HepG2 (cell line): ENCODE measurements at regions not wholly inside any gene's neighbourhood (a gene's known extent, or its start where the extent isn't known, plus 50 kb on each side); places are given as distances from the start of the nearest gene placed in this dataset.

Experiments used
- ATAC-seq: fragments of 200-7000 bp; cut with Tn5 transposase; 3 replicates; pipeline ENCODE4 v1.9.1; 2020; ENCODE audit warnings: mild to moderate bottlenecking, moderate library complexity
- BruUV-seq: library from RNA; stranded (reverse); fragments of 400-500 nt; replicated peaks from 2 replicates; lab custom pipeline; 2021; lab: Mats Ljungman, UMichigan
- CTCF ChIA-PET: fragments of 300-600 bp; formaldehyde crosslinking; extraction: SDS; loops from one replicate; lab custom pipeline; 2021; ENCODE audit warnings: low total read pairs, inconsistent platforms, low intra/inter-chr PET ratio; lab: Yijun Ruan, JAX
- POLR2A ChIA-PET: fragments of 350-600 bp; sonication (Branson Sonifier 250); formaldehyde crosslinking; loops from one replicate; lab custom pipeline; 2020; ENCODE audit warnings: antibody characterized with exemption, inconsistent platforms; lab: Yijun Ruan, JAX
- DNase-seq: peaks from one replicate; pipeline ENCODE4 v3.0.0-alpha.2; 2015; ENCODE audit warnings: low spot score
- FAIRE-seq: peaks from 3 replicates; lab custom pipeline; 2011; peaks lifted over from hg19 to GRCh38; lab: Jason Lieb, UNC
- H2AFZ ChIP-seq: one replicate; pipeline ENCODE4 v1.6.1; 2011; ENCODE audit warnings: low read length, inconsistent platforms
- H3K27ac ChIP-seq: fragments of 300-600 bp; 3 replicates; pipeline ENCODE4 v1.8.0; 2011; ENCODE audit warnings: mixed run types, mild to moderate bottlenecking, mixed read lengths, low read length, inconsistent platforms; ENCODE audit not compliant: insufficient read depth; ENCODE audit errors: extremely low read length
- H3K27me3 ChIP-seq, 2 experiments: fragments of 200-600 bp in 1 of 2; 2 replicates in 1 of 2; 3 replicates in 1 of 2; pipeline versions ENCODE4 v1.6.0 to v1.8.0; 2011; ENCODE audit warnings: low read length in 2 of 2, mild to moderate bottlenecking in 2 of 2, moderate library complexity in 2 of 2, inconsistent platforms in 1 of 2; ENCODE audit not compliant: insufficient read depth in 2 of 2, control insufficient read depth in 1 of 2
- H3K36me3 ChIP-seq, 2 experiments: fragments of 200-600 bp in 1 of 2; replicated peaks in 1 of 2; 2 replicates in 1 of 2; 3 replicates in 1 of 2; pipeline versions ENCODE4 v1.5.1 to v1.8.0; 2011; ENCODE audit warnings: low read length in 2 of 2, inconsistent platforms in 1 of 2; ENCODE audit not compliant: insufficient read depth in 2 of 2, control insufficient read depth in 1 of 2
- H3K4me1 ChIP-seq: 2 replicates; pipeline ENCODE4 v1.5.1; 2012; ENCODE audit warnings: low read length, inconsistent platforms; ENCODE audit not compliant: insufficient read depth
- H3K4me2 ChIP-seq: 2 replicates; pipeline ENCODE4 v1.6.0; 2011; ENCODE audit warnings: low read depth, low read length, inconsistent platforms
- H3K4me3 ChIP-seq, 3 experiments: fragments of 200-600 bp in 1 of 3; sonication (generic), shearing (Covaris generic) in 1 of 3; replicated peaks in 1 of 3; 2 replicates each; pipeline ENCODE4 v1.5.1; 2011 to 2016; ENCODE audit warnings: low read length in 3 of 3, inconsistent platforms in 2 of 3, low read depth in 2 of 3, mild to moderate bottlenecking in 2 of 3, control low read depth in 1 of 3, mixed read lengths in 1 of 3; ENCODE audit not compliant: insufficient read depth in 1 of 3
- H3K79me2 ChIP-seq: one replicate; pipeline ENCODE4 v1.6.1; 2011; ENCODE audit warnings: low read length, inconsistent platforms; ENCODE audit not compliant: insufficient read depth
- H3K9ac ChIP-seq: 2 replicates; pipeline ENCODE4 v1.6.0; 2011; ENCODE audit warnings: mild to moderate bottlenecking, low read depth, low read length, inconsistent platforms; ENCODE audit not compliant: insufficient read depth
- H3K9me3 ChIP-seq: 2 replicates; pipeline ENCODE4 v1.5.1; 2012; ENCODE audit warnings: mild to moderate bottlenecking, low read length
- H4K20me1 ChIP-seq: 2 replicates; pipeline ENCODE4 v1.6.0; 2011; ENCODE audit warnings: inconsistent platforms, mild to moderate bottlenecking, low read length, moderate library complexity; ENCODE audit not compliant: insufficient read depth
- IKZF5 ChIP-seq: IDR thresholded peaks from 2 replicates; pipeline ENCODE4 v1.6.1; 2018; ENCODE audit warnings: missing genetic modification reagents, mild to moderate bottlenecking, missing compliant biosample characterization
- MEIS1 ChIP-seq: sonication (generic); formaldehyde crosslinking; IDR thresholded peaks from 2 replicates; pipeline ENCODE4 v1.9.0; 2021; ENCODE audit warnings: mild to moderate bottlenecking, missing genetic modification reagents, moderate library complexity, borderline replicate concordance
- MXD3 ChIP-seq: IDR thresholded peaks from 2 replicates; pipeline ENCODE4 v1.6.1; 2016; ENCODE audit warnings: mild to moderate bottlenecking, missing biosample characterization, missing genetic modification reagents
- MXI1 ChIP-seq: IDR thresholded peaks from 3 replicates; pipeline ENCODE4 v1.6.1; 2012; ENCODE audit warnings: low read depth, low read length, inconsistent platforms, borderline replicate concordance
- PRDM10 ChIP-seq: sonication (generic); formaldehyde crosslinking; IDR thresholded peaks from 2 replicates; pipeline ENCODE4 v1.4.0; 2020; ENCODE audit warnings: low read depth, missing genetic modification reagents
- ZBTB25 ChIP-seq: IDR thresholded peaks from 2 replicates; pipeline ENCODE4 v1.6.1; 2018; ENCODE audit warnings: missing genetic modification reagents
- WGBS: methylation state at CpG from one replicate; pipeline ENCODE4 v1.1.6; 2017; ENCODE audit warnings: low lambda C conversion rate; 5-methylcytosine and 5-hydroxymethylcytosine counted together
- in situ Hi-C: cut with HindIII; loops from 2 replicates; pipeline ENCODE4 v1.10.0; 2017; ENCODE audit warnings: low pct_unique_long_range_greater_than_20kb; ENCODE audit not compliant: extremely low pct_ligation_motif_present
- intact Hi-C: fragments of 100-400 bp; cut with micrococcal nuclease; formaldehyde crosslinking; loops from one replicate; pipeline ENCODE4 v1.10.0; 2022; ENCODE audit not compliant: unreplicated experiment
- TF ChIP-seq, protein P1 (sequence below): sonication (generic); formaldehyde crosslinking; IDR thresholded peaks from 2 replicates; pipeline ENCODE4 v1.4.0; 2020; ENCODE audit warnings: missing genetic modification reagents, borderline replicate concordance

GRCh38 chr2:138997346-138997745, 217.2 kb upstream of the NXPH2 start:
- whole genome bisulfite sequencing = 0% methylated on average over 2 of the region's 2 CpGs
- in situ Hi-C loops = no loop called here

GRCh38 chr2:138994502-138994901, 214.3 kb upstream of the NXPH2 start:
- Histone ChIP-seq H3K79me2 (no peaks in the 10 kb centered on the region), H2AFZ (no peak overlapping the region), H3K36me3 (no peaks in the 10 kb centered on the region), H3K9me3 (no peaks in the 10 kb centered on the region), H3K4me1 (no peaks in the 10 kb centered on the region), H3K9ac (no peak overlapping the region), H3K4me2 (no peak overlapping the region), H4K20me1 (no peaks in the 10 kb centered on the region), H3K4me3 (no peak overlapping the region), H3K27ac (no peak overlapping the region), H3K27me3 (no peaks in the 10 kb centered on the region)
- ChIA-PET CTCF (no interaction called here), POLR2A (no interaction called here)
- in situ Hi-C loops (no loop called here), intact Hi-C loops (no loop called here)
- DNase-seq = no peak
- WGBS = 0% methylated on average over 1 of the region's 1 CpG
- no peak for FAIRE-seq
- no TSS peak for BruUV-seq
- ATAC-seq = no peak
- no peak for TF ChIP-seq MEIS1 (CRISPR knock-in tag)
- TF ChIP-seq PRDM10 (CRISPR knock-in tag) = no peak
- TF ChIP-seq MXD3 = no peak
- TF ChIP-seq, protein P1, sequence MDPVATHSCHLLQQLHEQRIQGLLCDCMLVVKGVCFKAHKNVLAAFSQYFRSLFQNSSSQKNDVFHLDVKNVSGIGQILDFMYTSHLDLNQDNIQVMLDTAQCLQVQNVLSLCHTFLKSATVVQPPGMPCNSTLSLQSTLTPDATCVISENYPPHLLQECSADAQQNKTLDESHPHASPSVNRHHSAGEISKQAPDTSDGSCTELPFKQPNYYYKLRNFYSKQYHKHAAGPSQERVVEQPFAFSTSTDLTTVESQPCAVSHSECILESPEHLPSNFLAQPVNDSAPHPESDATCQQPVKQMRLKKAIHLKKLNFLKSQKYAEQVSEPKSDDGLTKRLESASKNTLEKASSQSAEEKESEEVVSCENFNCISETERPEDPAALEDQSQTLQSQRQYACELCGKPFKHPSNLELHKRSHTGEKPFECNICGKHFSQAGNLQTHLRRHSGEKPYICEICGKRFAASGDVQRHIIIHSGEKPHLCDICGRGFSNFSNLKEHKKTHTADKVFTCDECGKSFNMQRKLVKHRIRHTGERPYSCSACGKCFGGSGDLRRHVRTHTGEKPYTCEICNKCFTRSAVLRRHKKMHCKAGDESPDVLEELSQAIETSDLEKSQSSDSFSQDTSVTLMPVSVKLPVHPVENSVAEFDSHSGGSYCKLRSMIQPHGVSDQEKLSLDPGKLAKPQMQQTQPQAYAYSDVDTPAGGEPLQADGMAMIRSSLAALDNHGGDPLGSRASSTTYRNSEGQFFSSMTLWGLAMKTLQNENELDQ (CRISPR knock-in tag) = no peak
- no peak for TF ChIP-seq ZBTB25 (CRISPR knock-in tag)

More at GRCh38 chr2:138997346-138997745, 217.2 kb upstream of the NXPH2 start:
- no peak for FAIRE-seq
- intact Hi-C loops = no loop called here
- Histone ChIP-seq H3K9ac (no peak overlapping the region), H3K79me2 (no peaks in the 10 kb centered on the region), H3K4me2 (no peak overlapping the region), H3K27ac (no peak overlapping the region), H3K9me3 (no peaks in the 10 kb centered on the region), H4K20me1 (no peaks in the 10 kb centered on the region), H3K4me1 (no peaks in the 10 kb centered on the region), H3K4me3 (no peak overlapping the region), H3K27me3 (no peaks in the 10 kb centered on the region), H2AFZ (no peak overlapping the region), H3K36me3 (no peaks in the 10 kb centered on the region)
- no peak for ATAC-seq
- ChIA-PET CTCF (no interaction called here), POLR2A (no interaction called here)
- DNase-seq = no peak
- TF ChIP-seq MXI1 = no peak
- no peak for TF ChIP-seq IKZF5 (CRISPR knock-in tag)
- BruUV-seq = no TSS peak
